Cardiac fibroblast (primary cell): ENCODE measurements at regions not wholly inside any gene's neighbourhood (a gene's known extent, or its start where the extent isn't known, plus 50 kb on each side); places are given as distances from the start of the nearest gene placed in this dataset.
A peak's percentile ranks its signal among the peaks of the same experiment; 100 is the strongest.

ENCODE experiments used
- DNase-seq, 2 donors: peaks; one replicate each; pipeline versions ENCODE4 v3.0.0 to v3.0.0-alpha.2; 2010; ENCODE audit warnings: low read depth in 2 of 2
- H3K4me3 ChIP-seq, 2 donors: replicated peaks in 1 of 2; 1 replicate in 1 of 2; 2 replicates in 1 of 2; pipeline ENCODE4 v1.5.1; 2011; ENCODE audit warnings: low read depth in 2 of 2, low read length in 2 of 2, mild to moderate bottlenecking in 2 of 2, moderate library complexity in 1 of 2
- CTCF ChIP-seq: IDR thresholded peaks from one replicate; pipeline ENCODE4 v1.5.1; 2011; ENCODE audit warnings: low read depth, mild to moderate bottlenecking, low read length, inconsistent platforms

GRCh38 chr1:184910691-184911091 is 63.6 kb downstream of the NIBAN1 start:
- DNase-seq = peak; percentile 80 to 88
- no peak for TF ChIP-seq CTCF
- no peak overlapping the region for H3K4me3 ChIP-seq

GRCh38 chr1:184910005-184910404 is 64.3 kb downstream of the NIBAN1 start:
- TF ChIP-seq CTCF = no peak
- DNase-seq = no peak
- no peak overlapping the region for H3K4me3 ChIP-seq

GRCh38 chr1:184909019-184909418 is 65.3 kb downstream of the NIBAN1 start:
- DNase-seq = peak in 1 of 2 donors; percentile 18
- H3K4me3 ChIP-seq = no peak overlapping the region
- TF ChIP-seq CTCF = no peak

- H3K4me3 ChIP-seq = no peak overlapping the region
- no peak for TF ChIP-seq CTCF
- DNase-seq = no peak
These were observed 65.8 kb downstream of the NIBAN1 start for GRCh38 chr1:184908506-184908905.

GRCh38 chr1:184907500-184907899 is 66.8 kb downstream of the NIBAN1 start:
- TF ChIP-seq CTCF = no peak
- no peak overlapping the region for H3K4me3 ChIP-seq
- no peak for DNase-seq

- TF ChIP-seq CTCF = no peak
- no peak overlapping the region for H3K4me3 ChIP-seq
- peak; percentile 32 to 50 for DNase-seq
These were observed 67.5 kb downstream of the NIBAN1 start for GRCh38 chr1:184906761-184907160.

- TF ChIP-seq CTCF = no peak
- peak in 1 of 2 donors; percentile 29 for DNase-seq
- H3K4me3 ChIP-seq = no peak overlapping the region
These were observed 68.5 kb downstream of the NIBAN1 start for GRCh38 chr1:184905601-184906322.
